Neural cell (in vitro differentiated cells): ENCODE measurements at regions not wholly inside any gene's neighbourhood (a gene's known extent, or its start where the extent isn't known, plus 50 kb on each side); places are given as distances from the start of the nearest gene placed in this dataset.

Experiments used
- CTCF ChIP-seq: fragments of 450-650 bp; IDR thresholded peaks from 2 replicates; pipeline ENCODE4 v1.5.1; 2014; ENCODE audit warnings: antibody characterized with exemption, mild to moderate bottlenecking, moderate library complexity; ENCODE audit not compliant: poor library complexity, severe bottlenecking
- EP300 ChIP-seq: fragments of 450-650 bp; conservative IDR thresholded peaks from 2 replicates; pipeline ENCODE4 v1.6.1; 2014; ENCODE audit warnings: antibody characterized with exemption, mild to moderate bottlenecking, moderate library complexity; ENCODE audit not compliant: poor library complexity, severe bottlenecking
- EZH2 ChIP-seq: fragments of 200-600, 300-800 bp; shearing (Covaris generic), sonication (generic); IDR thresholded peaks from 2 replicates; pipeline ENCODE4 v1.6.1; 2014; ENCODE audit warnings: antibody characterized with exemption, low read length, borderline replicate concordance, mild to moderate bottlenecking; ENCODE audit not compliant: insufficient read depth, poor library complexity, severe bottlenecking
- MXI1 ChIP-seq: fragments of 450-650 bp; conservative IDR thresholded peaks from 2 replicates; pipeline ENCODE4 v1.6.1; 2014; ENCODE audit warnings: antibody characterized with exemption, mild to moderate bottlenecking; ENCODE audit not compliant: poor library complexity, severe bottlenecking
- POLR2AphosphoS5 ChIP-seq: IDR thresholded peaks from 2 replicates; pipeline ENCODE4 v1.6.1; 2012
- RAD21 ChIP-seq: fragments of 450-650 bp; conservative IDR thresholded peaks from 2 replicates; pipeline ENCODE4 v1.6.1; 2014; ENCODE audit warnings: antibody characterized with exemption, mild to moderate bottlenecking, moderate library complexity
- SMC3 ChIP-seq: fragments of 450-650 bp; conservative IDR thresholded peaks from 2 replicates; pipeline ENCODE4 v1.6.1; 2014; ENCODE audit warnings: antibody characterized with exemption, mild to moderate bottlenecking, moderate library complexity; ENCODE audit not compliant: poor library complexity
- TAF1 ChIP-seq: IDR thresholded peaks from 2 replicates; pipeline ENCODE4 v1.6.1; 2012; ENCODE audit warnings: low read depth
- TF ChIP-seq, protein P1 (sequence below): IDR thresholded peaks from 2 replicates; pipeline ENCODE4 v1.6.1; 2012; ENCODE audit warnings: borderline replicate concordance

DNA sequence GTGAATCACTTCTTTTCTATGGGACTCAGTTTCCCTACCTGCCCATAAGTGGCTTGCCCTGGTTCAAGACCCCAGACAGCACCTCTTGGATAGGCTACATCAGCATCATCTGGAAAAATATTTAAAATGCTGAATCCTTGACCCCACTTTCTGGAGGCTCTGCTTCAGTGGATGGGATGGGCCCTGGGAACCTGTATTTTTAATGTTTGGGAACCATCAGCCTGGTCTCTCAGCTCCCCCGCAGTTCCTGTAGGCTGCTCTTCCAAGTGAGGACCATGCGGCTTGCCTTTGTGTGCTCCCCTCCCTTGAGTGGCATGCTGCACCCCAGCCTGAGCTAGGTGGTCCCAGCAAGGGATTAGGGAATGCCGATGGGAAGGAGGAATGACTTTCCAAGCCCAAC lies 68.3 kb upstream of the CRHR1 start:
- TF ChIP-seq CTCF (no peak), POLR2AphosphoS5 (no peak), EP300 (no peak), EZH2 (no peak), SMC3 (no peak), RAD21 (no peak), TAF1 (no peak), MXI1 (no peak)
- TF ChIP-seq, protein P1, sequence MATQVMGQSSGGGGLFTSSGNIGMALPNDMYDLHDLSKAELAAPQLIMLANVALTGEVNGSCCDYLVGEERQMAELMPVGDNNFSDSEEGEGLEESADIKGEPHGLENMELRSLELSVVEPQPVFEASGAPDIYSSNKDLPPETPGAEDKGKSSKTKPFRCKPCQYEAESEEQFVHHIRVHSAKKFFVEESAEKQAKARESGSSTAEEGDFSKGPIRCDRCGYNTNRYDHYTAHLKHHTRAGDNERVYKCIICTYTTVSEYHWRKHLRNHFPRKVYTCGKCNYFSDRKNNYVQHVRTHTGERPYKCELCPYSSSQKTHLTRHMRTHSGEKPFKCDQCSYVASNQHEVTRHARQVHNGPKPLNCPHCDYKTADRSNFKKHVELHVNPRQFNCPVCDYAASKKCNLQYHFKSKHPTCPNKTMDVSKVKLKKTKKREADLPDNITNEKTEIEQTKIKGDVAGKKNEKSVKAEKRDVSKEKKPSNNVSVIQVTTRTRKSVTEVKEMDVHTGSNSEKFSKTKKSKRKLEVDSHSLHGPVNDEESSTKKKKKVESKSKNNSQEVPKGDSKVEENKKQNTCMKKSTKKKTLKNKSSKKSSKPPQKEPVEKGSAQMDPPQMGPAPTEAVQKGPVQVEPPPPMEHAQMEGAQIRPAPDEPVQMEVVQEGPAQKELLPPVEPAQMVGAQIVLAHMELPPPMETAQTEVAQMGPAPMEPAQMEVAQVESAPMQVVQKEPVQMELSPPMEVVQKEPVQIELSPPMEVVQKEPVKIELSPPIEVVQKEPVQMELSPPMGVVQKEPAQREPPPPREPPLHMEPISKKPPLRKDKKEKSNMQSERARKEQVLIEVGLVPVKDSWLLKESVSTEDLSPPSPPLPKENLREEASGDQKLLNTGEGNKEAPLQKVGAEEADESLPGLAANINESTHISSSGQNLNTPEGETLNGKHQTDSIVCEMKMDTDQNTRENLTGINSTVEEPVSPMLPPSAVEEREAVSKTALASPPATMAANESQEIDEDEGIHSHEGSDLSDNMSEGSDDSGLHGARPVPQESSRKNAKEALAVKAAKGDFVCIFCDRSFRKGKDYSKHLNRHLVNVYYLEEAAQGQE, result no peak
